RWPE1 (cell line): ENCODE measurements at regions not wholly inside any gene's neighbourhood (a gene's known extent, or its start where the extent isn't known, plus 50 kb on each side); places are given as distances from the start of the nearest gene placed in this dataset.

Source experiments
- CTCF ChIA-PET: fragments of 350-600 bp; sonication (Branson Sonifier 250); formaldehyde crosslinking; extraction: SDS; loops from one replicate; lab custom pipeline; 2021; lab: Yijun Ruan, JAX
- POLR2A ChIA-PET: fragments of 400-600 bp; formaldehyde crosslinking; extraction: SDS; loops from one replicate; lab custom pipeline; 2020; ENCODE audit warnings: antibody characterized with exemption; ENCODE audit not compliant: low non-redundant PET; lab: Yijun Ruan, JAX
- DNase-seq: peaks from one replicate; pipeline ENCODE4 v3.0.0; 2012; ENCODE audit warnings: low spot score
- H3K27ac ChIP-seq: fragments of 450-650 bp; 2 replicates; pipeline ENCODE4 v1.5.1; 2017
- CTCF ChIP-seq: fragments of 450-650 bp; conservative IDR thresholded peaks from 2 replicates; pipeline ENCODE4 v1.5.1; 2017; ENCODE audit warnings: low read depth, mild to moderate bottlenecking

- POLR2A ChIA-PET = no interaction called here
- no peak for TF ChIP-seq CTCF
- CTCF ChIA-PET = no interaction called here
- DNase-seq = no peak
- H3K27ac ChIP-seq = no peak overlapping the region
Observed at GRCh38 chr4:11730545-11730944, 301.9 kb upstream of the HS3ST1 start.

GRCh38 chr4:11729548-11729947 is 300.9 kb upstream of the HS3ST1 start:
- no peak for DNase-seq
- ChIA-PET POLR2A (no interaction called here), CTCF (no interaction called here)
- H3K27ac ChIP-seq = no peak overlapping the region
- no peak for TF ChIP-seq CTCF

- POLR2A ChIA-PET = no interaction called here
- CTCF ChIA-PET = interaction anchor here (0.6 kb wide), 2 partner anchors 58 to 1570 kb away, joined by 4 to 5 read pairs; no protein-coding TSS in a partner anchor
Observed at GRCh38 chr4:11727903-11728564, 299.3 kb upstream of the HS3ST1 start.

GRCh38 chr4:11724731-11725130 is 296.0 kb upstream of the HS3ST1 start:
- POLR2A ChIA-PET = no interaction called here
- no peak for TF ChIP-seq CTCF
- no peak overlapping the region for H3K27ac ChIP-seq
- CTCF ChIA-PET = no interaction called here
- peak; percentile 38 for DNase-seq

More at GRCh38 chr4:11727903-11728564, 299.3 kb upstream of the HS3ST1 start:
- no peak for TF ChIP-seq CTCF
- DNase-seq = no peak
- H3K27ac ChIP-seq = no peak overlapping the region

GRCh38 chr4:11722223-11722622 is 293.5 kb upstream of the HS3ST1 start:
- ChIA-PET POLR2A (no interaction called here), CTCF (interaction anchor here (0.6 kb wide), 2 partner anchors 16 to 1541 kb away, joined by 3 to 4 read pairs; no protein-coding TSS in a partner anchor)
- no peak for DNase-seq

GRCh38 chr4:11720292-11720691 is 291.6 kb upstream of the HS3ST1 start:
- DNase-seq = peak; percentile 50
- no peak overlapping the region for H3K27ac ChIP-seq
- ChIA-PET POLR2A (no interaction called here), CTCF (interaction anchor here (0.7 kb wide), 1 partner anchor 240 kb away, joined by 6 read pairs; no protein-coding TSS in a partner anchor)
- TF ChIP-seq CTCF = peak; percentile 59

More at GRCh38 chr4:11722223-11722622, 293.5 kb upstream of the HS3ST1 start:
- no peak overlapping the region for H3K27ac ChIP-seq
- no peak for TF ChIP-seq CTCF
